NCI-H82 (cell line): ENCODE measurements at regions not wholly inside any gene's neighbourhood (a gene's known extent, or its start where the extent isn't known, plus 50 kb on each side); places are given as distances from the start of the nearest gene placed in this dataset.
"Not testable (repeated sequence)": the region's sequence is repeated elsewhere in the genome, so short reads cannot be mapped to it uniquely, and the experiment has no call there.

ENCODE experiments used
- DNase-seq: peaks from one replicate; lab custom pipeline; 2025; lab: John Stamatoyannopoulos, UW

DNA sequence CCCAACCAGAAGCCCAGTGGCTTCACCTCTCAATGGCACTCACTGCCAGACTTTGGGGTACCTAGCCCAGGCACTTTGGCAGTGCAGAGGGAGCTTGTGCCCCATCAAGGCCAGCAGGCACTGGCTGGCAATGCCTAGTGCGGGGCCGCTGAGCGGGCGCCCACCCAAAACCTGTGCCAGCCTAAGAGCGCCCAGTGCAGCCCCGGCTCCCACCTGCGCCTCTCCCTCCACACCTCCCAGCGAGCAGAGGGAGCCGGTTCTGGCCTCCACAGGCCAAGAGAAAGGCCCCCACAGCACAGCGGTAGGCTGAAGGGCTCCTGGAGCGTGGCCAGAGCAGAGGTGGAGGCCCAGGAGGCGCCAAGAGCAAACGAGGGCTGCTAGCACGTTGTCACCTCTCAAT is 930.8 kb downstream of the IPMK start:
- DNase-seq, result no peak

- no peak for DNase-seq
Observed at GRCh38 chr10:57336341-57336740, 931.4 kb downstream of the IPMK start.

DNA sequence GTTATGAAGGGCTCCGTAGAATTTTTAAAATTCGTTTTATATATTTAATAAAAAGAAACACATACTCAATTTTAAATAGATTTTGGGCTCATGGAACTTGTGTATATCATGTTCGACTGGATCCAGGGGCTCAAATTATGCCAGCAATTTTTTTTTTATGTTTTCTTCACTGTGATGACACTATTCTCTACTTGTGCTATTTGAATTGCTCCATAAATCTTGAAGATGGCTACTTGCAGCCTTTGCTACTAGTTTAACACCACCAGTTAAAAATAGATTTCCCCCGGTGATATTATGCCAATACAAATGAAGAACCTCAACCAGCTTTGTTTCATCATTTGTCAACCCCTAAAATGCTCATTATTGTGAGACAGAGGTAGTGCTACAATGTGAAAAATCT is 933.2 kb downstream of the IPMK start:
- DNase-seq, result no peak

DNA sequence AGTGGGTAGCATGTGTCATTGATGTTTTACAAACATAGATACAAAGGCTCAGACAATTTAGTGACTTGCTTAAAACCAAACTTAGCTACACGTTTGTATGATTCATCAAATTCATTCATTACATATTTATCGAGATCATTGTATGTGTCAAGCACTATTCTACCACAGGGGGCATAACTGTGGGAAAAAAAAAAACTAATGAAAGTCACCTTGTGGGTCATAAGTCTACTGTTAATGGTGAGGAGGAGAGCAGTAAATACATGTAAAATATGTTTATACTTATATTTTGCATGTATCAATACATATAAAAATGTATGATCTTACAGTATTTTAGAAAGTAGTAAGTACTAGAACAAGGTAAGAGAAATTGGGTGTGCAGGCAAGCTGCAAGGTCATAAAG is 933.8 kb downstream of the IPMK start:
- no peak for DNase-seq

DNA sequence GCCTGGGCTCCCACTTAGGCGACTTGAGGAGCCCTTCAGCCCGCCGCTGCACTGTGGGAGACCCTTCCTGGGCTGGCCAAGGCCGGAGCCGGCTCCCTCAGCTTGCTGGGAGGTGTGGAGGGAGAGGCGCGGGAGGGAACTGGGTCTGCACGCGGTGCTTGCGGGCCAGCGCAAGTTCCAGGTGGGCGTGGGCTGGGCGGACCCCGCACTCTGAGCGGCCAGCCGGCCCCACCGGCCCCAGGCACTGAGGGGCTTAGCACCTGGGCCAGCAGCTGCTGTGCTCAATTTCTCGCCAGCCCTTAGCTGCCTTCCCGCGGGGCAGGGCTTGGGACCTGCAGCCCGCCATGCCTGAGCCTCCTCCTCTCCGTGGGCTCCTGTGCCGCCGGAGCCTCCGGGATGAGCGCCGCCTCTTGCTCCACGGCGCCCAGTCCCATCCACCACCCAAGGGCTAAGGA is 946.3 kb downstream of the IPMK start:
- DNase-seq, result not testable (repeated sequence)

DNA sequence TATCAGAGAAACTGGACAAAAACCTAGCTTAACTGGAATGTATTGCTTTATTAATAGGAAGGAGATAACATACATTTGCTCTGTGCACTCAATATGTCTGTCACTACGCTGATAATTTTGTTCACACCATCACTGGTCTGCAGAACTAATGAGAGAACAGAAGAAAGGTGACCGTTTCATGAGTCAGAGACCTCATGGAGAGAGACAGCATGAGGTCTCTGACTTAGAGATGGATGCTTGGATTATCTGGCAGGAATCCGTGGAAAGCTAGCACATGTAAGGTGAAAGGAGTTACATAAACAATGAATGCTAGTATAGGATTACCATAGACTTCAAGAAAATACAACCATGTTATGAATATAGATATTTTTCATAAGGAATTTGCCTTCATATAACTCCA is 947.3 kb downstream of the IPMK start:
- no peak for DNase-seq

- no peak for DNase-seq
Observed at GRCh38 chr10:57314046-57314445, 953.0 kb upstream of the ZWINT start.

GRCh38 chr10:57303566-57303965 is 942.5 kb upstream of the ZWINT start:
- no peak for DNase-seq

DNA sequence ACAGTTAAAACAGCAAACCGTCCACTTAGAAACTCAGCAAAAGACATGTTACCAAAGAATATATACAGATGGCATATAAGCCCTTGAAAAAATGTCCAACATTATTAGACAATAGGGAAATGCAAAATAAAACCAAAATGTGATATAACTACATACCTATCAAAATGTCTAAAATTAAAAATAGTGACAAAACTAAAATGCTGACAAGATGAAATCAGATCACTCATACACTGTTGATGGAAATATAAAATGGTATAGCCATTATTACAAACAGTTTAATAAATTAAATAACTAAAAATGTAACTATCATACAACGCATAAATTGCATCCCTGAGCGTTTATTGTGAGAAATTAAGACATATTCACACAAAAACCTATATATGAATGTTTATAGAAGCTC is 939.7 kb upstream of the ZWINT start:
- no peak for DNase-seq

DNA sequence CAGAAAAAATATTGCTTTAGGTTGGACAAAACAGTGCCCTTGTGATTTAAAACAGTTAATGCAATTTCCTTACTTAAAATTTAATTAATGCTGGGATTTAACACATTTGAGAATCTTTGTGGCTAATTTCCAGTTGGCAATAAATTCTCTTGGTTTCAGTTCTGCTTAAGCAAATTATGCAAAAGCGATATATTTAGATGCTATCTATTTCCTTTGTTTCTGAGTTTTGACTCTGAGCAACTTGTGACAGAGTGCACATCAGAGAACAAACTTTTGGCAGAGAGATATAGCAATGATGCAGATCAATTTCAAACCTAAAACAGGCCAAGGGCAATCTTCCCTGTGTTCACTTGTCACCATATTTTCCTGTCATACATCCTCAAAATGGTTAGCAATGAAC is 933.6 kb upstream of the ZWINT start:
- no peak for DNase-seq

GRCh38 chr10:57288754-57289153 is 927.7 kb upstream of the ZWINT start:
- DNase-seq, result no peak

DNA sequence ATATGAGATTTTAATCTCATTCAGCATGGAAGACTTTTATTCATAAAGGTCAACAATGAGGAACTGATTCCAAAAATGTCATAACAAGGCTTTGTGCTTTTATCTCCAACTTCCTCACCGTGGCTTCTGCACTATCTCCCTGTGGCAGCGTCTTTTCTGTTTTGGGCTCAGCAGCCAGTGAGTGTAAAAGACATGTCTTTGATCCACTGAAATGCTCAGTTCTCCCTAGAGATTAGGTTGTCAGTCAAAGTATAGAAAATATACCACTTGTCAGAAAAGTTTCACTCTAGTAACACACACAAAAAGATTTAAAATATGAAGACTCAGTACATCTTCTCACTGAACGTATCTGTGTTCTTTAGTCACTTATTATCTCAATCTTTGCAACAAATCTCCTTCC is 901.8 kb upstream of the ZWINT start:
- DNase-seq, result peak; percentile 76

DNA sequence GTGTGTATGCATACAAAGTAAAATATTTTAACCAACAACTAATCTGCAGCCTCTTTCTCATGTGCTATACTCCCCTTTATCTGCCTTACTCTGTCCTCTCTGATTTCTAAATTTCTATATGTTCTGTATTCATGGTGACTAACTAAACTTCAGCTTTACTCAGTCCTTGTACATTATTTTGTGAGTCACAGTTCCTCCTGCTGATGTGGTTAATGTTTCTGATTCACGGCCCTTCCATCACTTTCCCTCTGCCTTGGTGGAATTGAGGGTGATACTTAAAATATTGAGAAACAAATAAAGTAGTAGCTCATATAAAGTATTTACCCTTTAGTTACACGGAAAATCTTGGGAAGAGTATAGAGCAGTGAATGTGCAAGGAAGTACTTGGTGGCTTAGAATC is 899.1 kb upstream of the ZWINT start:
- no peak for DNase-seq

DNA sequence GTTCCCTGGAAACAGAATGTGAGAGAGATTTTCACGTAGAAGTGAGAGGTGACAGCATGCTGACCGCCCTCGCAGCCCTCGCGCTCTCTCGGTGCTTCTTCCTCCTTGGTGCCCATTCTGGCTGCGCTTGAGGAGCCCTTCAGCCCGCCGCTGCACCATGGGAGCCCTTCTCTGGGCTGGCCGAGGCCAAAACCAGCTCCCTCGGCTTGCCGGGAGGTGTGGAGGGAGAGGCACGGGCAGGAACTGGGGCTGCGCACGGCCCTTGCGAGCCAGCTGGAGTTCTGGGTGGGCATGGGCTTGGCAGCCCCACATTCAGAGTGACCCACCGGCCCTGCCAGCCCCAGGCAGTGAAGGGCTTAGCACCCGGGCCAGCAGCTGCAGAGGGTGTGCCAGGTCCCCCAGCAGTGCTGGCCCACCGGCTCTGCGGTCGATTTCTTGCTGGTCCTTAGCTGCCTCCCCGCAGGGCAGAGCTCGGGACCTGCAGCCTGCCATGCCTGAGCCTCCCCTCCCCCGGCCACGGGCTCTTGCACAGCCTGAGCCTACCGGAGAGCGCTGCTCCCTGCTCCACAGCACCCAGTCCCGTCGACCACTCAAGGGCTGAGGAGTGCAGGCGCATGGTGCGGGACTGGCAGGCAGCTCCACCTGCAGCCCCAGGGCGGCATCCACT is 888.7 kb upstream of the ZWINT start:
- DNase-seq, result no peak

DNA sequence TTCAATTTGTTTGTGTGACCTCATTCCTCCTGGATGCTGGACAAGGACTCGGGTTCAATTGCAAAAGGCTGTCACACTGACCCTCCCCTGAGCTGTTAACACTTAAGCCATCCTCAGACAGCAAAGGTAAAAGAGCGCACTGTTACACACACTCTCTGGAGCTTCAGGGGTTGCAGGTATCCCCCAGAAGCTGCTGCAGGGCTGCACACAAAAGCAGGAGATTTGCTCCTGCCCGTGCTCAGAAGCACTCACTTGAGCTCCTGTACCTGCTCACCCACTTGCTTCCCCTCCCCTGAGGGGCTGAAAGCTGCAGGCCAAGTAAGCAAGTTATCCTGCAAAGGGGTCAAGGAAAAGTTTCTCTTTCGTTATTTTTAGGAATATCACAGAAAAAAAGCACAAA is 886.2 kb upstream of the ZWINT start:
- DNase-seq, result no peak

- DNase-seq, result no peak
Observed at GRCh38 chr10:57225920-57226319, 864.9 kb upstream of the ZWINT start.

DNA sequence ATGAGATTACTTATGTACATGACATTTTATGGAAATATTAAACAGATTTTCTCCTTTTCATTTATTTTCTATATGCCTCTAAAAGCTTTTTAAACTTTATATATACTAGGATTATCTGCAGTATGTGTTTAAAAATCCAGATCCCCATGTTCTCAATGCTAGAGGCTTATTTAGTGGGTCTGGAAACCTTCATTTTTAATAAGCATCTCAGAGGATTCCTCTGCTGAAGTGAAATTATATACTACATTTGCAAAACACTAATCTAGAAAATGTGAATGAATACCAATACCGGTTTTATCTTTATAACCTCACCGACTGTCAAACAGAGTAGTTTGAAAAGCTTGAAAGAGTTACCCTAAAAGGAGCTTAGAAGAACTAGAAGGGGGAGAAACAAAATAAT is 863.8 kb upstream of the ZWINT start:
- no peak for DNase-seq

DNA sequence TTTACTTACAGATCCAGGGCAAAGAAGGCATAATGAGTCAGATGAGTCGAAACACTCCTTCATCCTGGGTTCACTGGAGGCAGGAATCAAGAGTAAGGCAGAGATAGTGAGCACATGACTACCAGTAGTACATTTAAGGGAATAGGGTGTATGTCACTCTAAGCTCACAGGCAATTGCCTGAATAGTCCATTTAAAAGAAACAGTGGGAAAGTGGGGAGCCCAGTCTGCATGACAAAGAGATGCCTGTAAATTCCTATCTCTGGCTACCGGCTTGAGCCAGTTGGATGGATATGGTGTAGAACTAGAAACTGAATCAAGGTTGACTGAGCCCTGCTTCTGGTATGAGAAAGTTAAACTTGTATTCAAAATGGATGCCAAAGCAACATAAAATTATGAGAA is 861.5 kb upstream of the ZWINT start:
- DNase-seq, result no peak

DNA sequence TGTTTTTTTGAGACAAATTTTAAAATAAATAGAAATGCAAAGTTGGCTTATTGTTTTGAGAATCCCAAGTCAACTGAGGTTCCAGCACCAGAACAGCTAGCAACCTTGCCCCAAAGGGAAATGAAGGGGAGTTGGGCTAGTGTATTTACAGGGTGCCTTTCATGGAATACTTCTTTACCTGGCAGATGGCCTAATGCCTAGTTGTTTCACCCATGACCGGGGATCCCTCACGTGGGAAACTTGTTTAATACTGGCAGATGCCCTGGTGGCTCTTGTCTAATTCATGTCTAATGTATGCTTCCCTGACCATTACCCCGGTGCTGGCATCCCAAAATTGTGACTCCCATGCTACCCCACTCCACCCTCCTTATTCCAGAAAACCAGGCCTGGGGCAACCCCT is 861.1 kb upstream of the ZWINT start:
- DNase-seq, result no peak

- DNase-seq, result no peak
Observed at GRCh38 chr10:57221674-57222073, 860.6 kb upstream of the ZWINT start.

- no peak for DNase-seq
Observed at GRCh38 chr10:57218382-57218781, 857.3 kb upstream of the ZWINT start.

DNA sequence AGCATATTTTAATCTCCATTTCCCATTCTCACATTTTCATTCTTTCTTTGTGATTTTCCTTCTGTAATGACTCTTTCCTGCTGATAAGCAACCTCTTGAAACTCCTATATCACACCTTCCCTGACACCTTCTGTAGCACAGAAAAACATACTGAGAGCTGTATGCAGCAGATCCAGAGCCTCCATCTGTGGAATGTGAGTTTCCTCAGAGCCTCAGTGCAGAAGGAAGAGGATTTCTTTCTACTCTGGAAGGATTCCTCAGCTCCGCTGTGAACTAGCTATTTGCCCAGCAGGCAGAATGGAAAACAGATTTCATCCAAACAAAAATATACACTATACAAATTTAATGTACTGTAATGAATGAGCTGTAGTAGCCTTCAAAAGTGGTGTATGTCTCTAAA is 841.3 kb upstream of the ZWINT start:
- no peak for DNase-seq

- no peak for DNase-seq
Observed at GRCh38 chr10:57188846-57189245, 827.8 kb upstream of the ZWINT start.

DNA sequence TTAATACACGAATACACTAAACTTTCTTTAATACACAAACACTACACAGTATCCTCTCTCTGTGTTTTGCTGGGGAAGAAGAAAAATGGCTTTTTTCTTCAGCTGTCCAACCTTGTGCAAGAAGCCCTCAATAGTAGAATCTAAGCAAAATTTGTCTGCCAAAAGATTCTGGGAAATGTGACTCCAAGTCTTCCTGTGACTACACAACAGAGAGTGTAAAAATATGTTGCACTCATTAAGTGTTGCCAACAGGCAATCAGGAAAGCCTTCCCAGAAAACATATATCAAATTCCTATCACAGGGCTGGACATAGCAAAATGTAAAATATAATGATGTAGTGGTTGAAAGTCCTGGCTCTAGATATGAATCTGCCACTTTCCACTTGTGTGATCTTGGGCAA is 825.1 kb upstream of the ZWINT start:
- DNase-seq, result no peak

DNA sequence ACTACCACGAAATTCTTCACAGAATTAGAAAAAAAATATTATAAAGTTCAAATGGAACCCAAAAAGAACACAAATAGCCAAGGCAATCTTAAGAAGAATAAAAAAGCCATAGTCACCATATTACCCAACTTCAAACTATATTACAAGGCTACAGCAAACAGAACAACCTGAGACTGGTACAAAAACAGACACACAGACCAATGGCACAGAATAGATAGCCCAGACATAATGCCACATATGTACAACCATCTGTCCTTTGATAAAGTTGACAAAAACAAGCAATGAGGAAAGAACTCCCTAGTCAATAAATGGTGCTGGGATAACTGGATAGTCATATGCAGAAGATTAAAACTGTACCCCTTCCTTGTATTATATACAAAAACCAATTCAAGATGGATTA is 808.5 kb upstream of the ZWINT start:
- no peak for DNase-seq
